H1 (cell line): ENCODE measurements at regions not wholly inside any gene's neighbourhood (a gene's known extent, or its start where the extent isn't known, plus 50 kb on each side); places are given as distances from the start of the nearest gene placed in this dataset.

Experiments used
- ASH2L ChIP-seq: fragments of 200-600, 300-600 bp; sonication (generic); IDR thresholded peaks from one replicate; pipeline ENCODE4 v1.7.1; 2017; ENCODE audit warnings: low read length
- CEBPB ChIP-seq: IDR thresholded peaks from 2 replicates; pipeline ENCODE4 v1.6.1; 2012; ENCODE audit warnings: low read depth, low read length
- KDM1A ChIP-seq: fragments of 200-600, 300-600 bp; sonication (generic); IDR thresholded peaks from 2 replicates; pipeline ENCODE4 v1.7.1; 2016; ENCODE audit warnings: mild to moderate bottlenecking, low read length, borderline replicate concordance
- RAD21 ChIP-seq, 2 experiments: IDR thresholded peaks in 1 of 2; conservative IDR thresholded peaks in 1 of 2; 2 replicates each; pipeline ENCODE4 v1.6.1; 2011; ENCODE audit warnings: low read depth in 2 of 2, low read length in 2 of 2, improper control_type of control experiment in 1 of 2, inconsistent platforms in 1 of 2, mild to moderate bottlenecking in 1 of 2, moderate library complexity in 1 of 2
- TAF7 ChIP-seq: optimal IDR thresholded peaks from 2 replicates; pipeline ENCODE3; 2011; ENCODE audit warnings: low read depth, mild to moderate bottlenecking, inconsistent platforms, low read length, moderate library complexity, borderline replicate concordance

GRCh38 chr6:27053738-27054137, 193.8 kb upstream of the PRSS16 start (continued):
- no peak for TF ChIP-seq ASH2L
- TF ChIP-seq RAD21 (IDR thresholded peaks at IDR 0.05 in 1 of 2, conservative IDR thresholded peaks at IDR 0.05 in 1 of 2; ENCODE audit: low read depth in 2 of 2, low read length in 2 of 2): no peak
- TF ChIP-seq TAF7: no peak
- no peak for TF ChIP-seq CEBPB
- TF ChIP-seq KDM1A: no peak
